HUES6 (cell line): ENCODE measurements at regions not wholly inside any gene's neighbourhood (a gene's known extent, or its start where the extent isn't known, plus 50 kb on each side); places are given as distances from the start of the nearest gene placed in this dataset.

ENCODE experiments used
- H3K27ac ChIP-seq: 2 replicates; pipeline ENCODE4 v1.7.0; 2013; ENCODE audit warnings: low read depth, mild to moderate bottlenecking, low read length, inconsistent platforms
- H3K27me3 ChIP-seq: 2 replicates; pipeline ENCODE4 v1.6.1; 2013; ENCODE audit warnings: low read length; ENCODE audit not compliant: control insufficient read depth, insufficient read depth
- H3K36me3 ChIP-seq: 2 replicates; pipeline ENCODE4 v1.6.1; 2013; ENCODE audit warnings: low read length; ENCODE audit not compliant: control insufficient read depth, insufficient read depth
- H3K4me1 ChIP-seq: 2 replicates; pipeline ENCODE4 v1.6.1; 2013; ENCODE audit warnings: low read length; ENCODE audit not compliant: control insufficient read depth, insufficient read depth
- H3K4me3 ChIP-seq: 2 replicates; pipeline ENCODE4 v1.5.1; 2013; ENCODE audit warnings: low read depth, low read length
- H3K9ac ChIP-seq: one replicate; pipeline ENCODE4 v1.6.1; 2013; ENCODE audit warnings: mild to moderate bottlenecking, low read length
- H3K9me3 ChIP-seq: 2 replicates; pipeline ENCODE4 v1.6.1; 2013; ENCODE audit warnings: low read depth, low read length; ENCODE audit not compliant: control insufficient read depth, insufficient read depth

DNA sequence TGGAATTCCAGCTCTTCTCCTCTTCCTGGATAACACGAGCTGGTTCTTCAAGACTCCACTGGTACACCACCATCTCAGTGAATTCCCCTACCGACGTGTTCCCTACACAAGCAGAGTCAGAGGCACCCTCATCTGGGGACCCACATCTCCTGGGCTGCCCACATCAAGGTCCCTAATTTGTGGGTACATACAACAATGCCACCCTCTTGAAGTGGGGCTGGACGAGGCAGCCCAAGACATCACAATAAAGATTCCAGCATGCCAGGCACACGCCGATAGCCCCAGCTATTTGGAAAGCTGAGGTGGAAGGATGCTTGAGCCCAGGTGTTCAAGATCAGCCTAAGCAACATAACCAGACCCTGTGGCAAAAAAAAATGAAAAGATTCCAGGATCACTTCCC is 221.2 kb upstream of the LINGO1 start:
- peaks cover 5% of the 10 kb centered on the region; the same call in 1 of the 2 replicates for H3K4me1 ChIP-seq

DNA sequence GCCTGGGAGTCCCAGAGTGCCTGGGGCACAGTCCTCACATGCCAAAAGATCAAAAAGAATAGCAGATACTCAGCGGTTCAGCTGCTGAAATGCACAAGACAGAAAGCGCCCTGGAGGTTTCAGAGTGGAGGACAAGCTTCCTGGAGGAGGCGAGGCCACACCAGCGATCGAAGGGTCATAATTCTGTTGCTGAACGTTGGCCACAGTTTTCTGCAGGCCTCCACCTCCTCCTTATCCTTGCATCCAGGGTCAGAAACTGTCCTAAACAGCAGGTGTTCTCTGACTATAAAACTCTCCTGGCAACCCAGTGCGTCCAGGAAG is 220.3 kb upstream of the LINGO1 start:
- H3K4me3 ChIP-seq = no peak overlapping the region
- peaks cover 5% of the 10 kb centered on the region; the same call in 1 of the 2 replicates for H3K4me1 ChIP-seq
- H3K9me3 ChIP-seq = no peaks in the 10 kb centered on the region; the same call in 1 of the 2 replicates
- no peaks in the 10 kb centered on the region for H3K27me3 ChIP-seq
- no peak overlapping the region for H3K27ac ChIP-seq
- no peaks in the 10 kb centered on the region for H3K36me3 ChIP-seq
- no peak overlapping the region for H3K9ac ChIP-seq

More for the DNA sequence above, 221.2 kb upstream of the LINGO1 start:
- Histone ChIP-seq H3K4me3 (no peak overlapping the region), H3K9me3 (no peaks in the 10 kb centered on the region; the same call in 1 of the 2 replicates), H3K36me3 (no peaks in the 10 kb centered on the region), H3K27ac (no peak overlapping the region), H3K9ac (no peak overlapping the region), H3K27me3 (no peaks in the 10 kb centered on the region)

DNA sequence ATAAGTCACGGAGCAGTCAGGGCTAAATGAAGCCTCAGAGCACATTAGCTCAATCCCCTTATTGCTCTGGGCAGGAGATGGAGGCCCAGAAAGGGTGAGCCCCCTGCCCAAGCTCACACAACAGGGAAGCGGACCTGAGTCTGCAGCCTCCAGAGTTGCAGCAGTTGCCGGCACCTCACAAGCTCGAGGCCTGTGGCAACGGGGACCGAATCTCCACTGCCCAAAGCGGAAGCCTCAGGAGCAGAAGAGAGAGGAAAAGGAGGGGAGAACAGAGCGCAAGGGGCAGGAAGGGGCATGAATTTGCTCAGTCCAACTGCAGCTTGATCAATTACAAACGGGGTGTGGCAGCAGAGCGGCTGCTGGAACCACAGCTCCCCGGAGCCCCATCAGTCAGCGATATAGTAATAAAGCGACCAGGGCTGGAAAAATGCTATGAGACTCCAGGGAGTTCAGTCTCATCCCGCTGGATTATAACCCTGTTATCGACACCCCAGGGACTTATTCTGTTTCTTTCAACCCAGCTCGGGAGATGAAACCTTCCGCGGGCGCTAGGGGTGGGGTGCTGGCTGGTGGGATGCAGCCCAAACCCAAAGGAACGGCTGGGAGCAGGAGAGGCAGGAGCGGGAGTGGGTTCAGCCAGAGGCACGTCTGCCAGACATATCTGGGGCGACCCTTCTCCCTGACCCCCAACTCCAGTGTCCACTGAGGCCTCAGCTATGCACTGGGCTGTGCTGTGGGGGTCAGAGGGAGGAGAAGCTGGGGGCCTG is 219.7 kb upstream of the LINGO1 start:
- Histone ChIP-seq H3K9me3 (no peaks in the 10 kb centered on the region; the same call in 1 of the 2 replicates), H3K9ac (no peak overlapping the region), H3K27me3 (no peaks in the 10 kb centered on the region), H3K27ac (no peak overlapping the region), H3K36me3 (no peaks in the 10 kb centered on the region), H3K4me1 (peaks cover 5% of the 10 kb centered on the region; the same call in 1 of the 2 replicates), H3K4me3 (no peak overlapping the region)

DNA sequence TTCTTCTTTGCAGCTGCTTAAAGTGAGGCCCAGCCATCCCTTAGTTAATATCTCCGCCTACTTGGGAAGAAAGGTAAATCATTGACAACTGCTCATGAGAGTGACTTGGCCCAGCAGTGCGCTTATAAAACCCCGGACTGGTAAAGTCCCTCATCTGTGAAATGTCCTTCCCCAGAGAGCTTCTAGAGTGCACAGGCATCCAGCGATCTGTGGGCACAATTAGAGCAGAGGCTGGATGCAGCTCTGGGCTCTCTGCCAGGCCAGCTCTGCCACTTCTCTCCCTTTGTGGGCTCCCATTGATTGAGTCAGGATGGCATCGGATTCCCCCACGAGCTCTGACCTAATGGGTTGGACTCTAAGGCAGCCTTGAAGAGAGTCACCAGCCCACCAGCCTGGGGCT is 219.0 kb upstream of the LINGO1 start:
- Histone ChIP-seq H3K27me3 (no peaks in the 10 kb centered on the region), H3K4me3 (no peak overlapping the region), H3K4me1 (peaks cover 1% of the 10 kb centered on the region; the same call in 1 of the 2 replicates), H3K9me3 (no peaks in the 10 kb centered on the region; the same call in 1 of the 2 replicates), H3K36me3 (no peaks in the 10 kb centered on the region), H3K27ac (no peak overlapping the region), H3K9ac (no peak overlapping the region)

DNA sequence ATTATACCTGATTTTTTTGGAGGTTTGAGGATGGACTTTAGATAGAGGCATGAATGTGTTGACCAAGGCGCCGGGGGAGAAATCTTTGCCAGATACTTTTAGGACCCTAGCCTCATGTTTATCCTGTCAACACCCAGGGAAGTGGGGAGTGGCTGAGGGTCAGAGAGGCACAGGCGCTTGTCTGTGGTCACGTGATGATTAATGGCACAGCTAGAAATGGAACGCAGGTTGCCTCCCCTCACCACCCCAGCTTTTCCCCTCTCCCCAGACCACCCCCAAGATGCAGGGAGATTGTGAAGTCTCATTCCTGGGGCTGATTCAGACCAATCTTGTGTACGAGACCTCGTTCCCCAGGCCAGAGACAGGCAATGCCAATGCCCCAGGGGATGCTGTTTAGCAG is 218.4 kb upstream of the LINGO1 start:
- Histone ChIP-seq H3K27me3 (no peaks in the 10 kb centered on the region), H3K36me3 (no peaks in the 10 kb centered on the region), H3K9me3 (peaks cover 4% of the 10 kb centered on the region; the same call in 1 of the 2 replicates), H3K27ac (no peak overlapping the region), H3K4me3 (no peak overlapping the region), H3K9ac (no peak overlapping the region), H3K4me1 (no peaks in the 10 kb centered on the region)

DNA sequence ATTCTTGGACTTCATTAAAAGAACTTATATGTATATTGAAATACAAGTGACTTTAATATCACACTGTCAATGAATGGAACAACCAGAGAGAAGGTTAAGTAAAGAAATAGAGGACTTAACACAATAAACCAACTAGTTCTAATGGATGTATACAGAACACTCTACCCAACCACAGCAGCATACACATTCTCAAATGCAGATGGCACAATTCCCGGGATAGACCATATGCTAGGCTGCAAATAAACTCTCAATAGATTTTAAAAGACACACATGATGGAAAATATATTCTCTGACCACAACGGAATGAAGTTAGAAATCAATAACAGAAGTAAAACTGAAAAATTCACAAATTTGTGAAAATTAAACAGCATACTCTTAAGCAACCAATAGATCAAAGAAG is 214.3 kb upstream of the LINGO1 start:
- Histone ChIP-seq H3K27ac (no peak overlapping the region), H3K36me3 (no peaks in the 10 kb centered on the region), H3K9ac (no peak overlapping the region), H3K27me3 (no peaks in the 10 kb centered on the region), H3K4me3 (no peak overlapping the region), H3K9me3 (peaks cover 24% of the 10 kb centered on the region), H3K4me1 (no peaks in the 10 kb centered on the region)

DNA sequence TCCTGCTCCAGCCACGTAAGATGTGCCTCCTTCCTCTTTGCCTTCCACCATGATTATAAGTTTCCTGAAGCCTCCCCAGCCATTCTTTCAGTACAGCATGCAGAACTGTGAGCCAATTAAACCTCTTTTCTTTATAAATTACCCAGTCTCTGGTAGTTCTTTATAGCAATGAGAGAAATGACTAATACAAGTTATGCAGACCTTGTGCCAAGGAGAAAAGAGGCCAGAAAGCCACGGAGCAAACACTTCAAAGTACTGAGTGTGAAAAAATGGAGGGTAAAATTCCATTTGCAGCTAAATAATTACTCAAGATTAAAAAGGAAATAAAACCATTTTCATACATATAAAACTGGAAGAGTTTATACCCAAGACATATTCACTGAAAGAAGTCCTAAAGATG is 213.6 kb upstream of the LINGO1 start:
- H3K9ac ChIP-seq = no peak overlapping the region
- no peaks in the 10 kb centered on the region for H3K27me3 ChIP-seq
- no peaks in the 10 kb centered on the region for H3K36me3 ChIP-seq

DNA sequence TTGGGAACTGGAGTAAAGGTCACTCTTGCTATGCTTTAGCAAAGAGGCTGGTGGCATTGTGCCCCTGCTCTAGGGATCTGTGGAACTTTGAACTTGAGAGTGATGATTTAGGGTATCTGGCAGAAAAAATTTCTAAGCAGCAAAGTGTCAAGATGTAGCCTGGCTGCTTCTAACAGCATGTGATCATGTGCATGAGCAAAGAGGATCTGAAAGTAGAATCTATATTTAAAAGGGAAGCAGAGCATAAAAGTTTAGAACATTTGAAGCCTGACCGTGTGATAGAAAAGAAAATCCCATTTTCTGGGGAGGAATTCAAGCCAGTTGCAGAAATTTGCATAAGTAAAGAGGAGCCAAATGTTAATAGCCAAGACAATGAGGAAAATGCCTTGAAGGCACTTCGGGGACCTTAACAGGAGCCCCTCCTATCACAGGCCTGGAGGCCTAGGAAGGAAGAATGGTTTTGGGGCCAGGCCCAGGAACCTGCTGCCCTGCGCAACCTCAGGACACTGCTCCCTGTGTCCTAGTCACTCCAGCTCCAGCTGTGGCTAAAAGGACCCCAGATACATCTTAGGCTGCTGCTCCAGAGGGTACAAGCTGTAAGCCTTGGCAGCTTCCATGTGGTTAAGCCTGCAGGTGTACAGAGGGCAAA is 212.2 kb upstream of the LINGO1 start:
- H3K27me3 ChIP-seq = no peaks in the 10 kb centered on the region
- no peaks in the 10 kb centered on the region for H3K4me1 ChIP-seq
- H3K9me3 ChIP-seq = peaks cover 24% of the 10 kb centered on the region
- H3K9ac ChIP-seq = no peak overlapping the region
- no peak overlapping the region for H3K4me3 ChIP-seq
- no peak overlapping the region for H3K27ac ChIP-seq
- H3K36me3 ChIP-seq = no peaks in the 10 kb centered on the region

More for the DNA sequence above, 213.6 kb upstream of the LINGO1 start:
- Histone ChIP-seq H3K4me1 (no peaks in the 10 kb centered on the region), H3K4me3 (no peak overlapping the region), H3K27ac (no peak overlapping the region), H3K9me3 (peaks cover 24% of the 10 kb centered on the region)

DNA sequence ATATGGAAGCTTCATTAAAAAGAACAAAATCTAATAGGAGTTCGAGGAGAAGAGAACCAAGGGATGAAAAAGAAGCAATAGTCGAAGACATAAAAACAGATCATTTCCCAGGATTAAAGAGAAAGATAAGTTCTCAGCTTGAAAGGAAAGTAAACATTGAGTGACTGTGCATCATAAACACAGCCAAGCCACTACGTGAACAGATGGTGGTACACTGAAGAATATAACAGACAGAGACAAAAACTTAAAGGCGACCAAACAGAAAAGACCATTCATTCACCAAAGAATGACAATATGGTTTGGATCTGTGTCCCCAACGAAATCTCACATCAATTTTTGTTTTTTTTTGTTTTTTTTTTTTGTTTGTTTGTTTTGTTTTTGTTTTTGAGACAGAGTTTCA is 210.8 kb upstream of the LINGO1 start:
- no peaks in the 10 kb centered on the region for H3K36me3 ChIP-seq
- H3K27me3 ChIP-seq = no peaks in the 10 kb centered on the region
- peaks cover 24% of the 10 kb centered on the region for H3K9me3 ChIP-seq
- H3K4me3 ChIP-seq = no peak overlapping the region
- H3K27ac ChIP-seq = no peak overlapping the region
- H3K9ac ChIP-seq = no peak overlapping the region
- H3K4me1 ChIP-seq = no peaks in the 10 kb centered on the region

DNA sequence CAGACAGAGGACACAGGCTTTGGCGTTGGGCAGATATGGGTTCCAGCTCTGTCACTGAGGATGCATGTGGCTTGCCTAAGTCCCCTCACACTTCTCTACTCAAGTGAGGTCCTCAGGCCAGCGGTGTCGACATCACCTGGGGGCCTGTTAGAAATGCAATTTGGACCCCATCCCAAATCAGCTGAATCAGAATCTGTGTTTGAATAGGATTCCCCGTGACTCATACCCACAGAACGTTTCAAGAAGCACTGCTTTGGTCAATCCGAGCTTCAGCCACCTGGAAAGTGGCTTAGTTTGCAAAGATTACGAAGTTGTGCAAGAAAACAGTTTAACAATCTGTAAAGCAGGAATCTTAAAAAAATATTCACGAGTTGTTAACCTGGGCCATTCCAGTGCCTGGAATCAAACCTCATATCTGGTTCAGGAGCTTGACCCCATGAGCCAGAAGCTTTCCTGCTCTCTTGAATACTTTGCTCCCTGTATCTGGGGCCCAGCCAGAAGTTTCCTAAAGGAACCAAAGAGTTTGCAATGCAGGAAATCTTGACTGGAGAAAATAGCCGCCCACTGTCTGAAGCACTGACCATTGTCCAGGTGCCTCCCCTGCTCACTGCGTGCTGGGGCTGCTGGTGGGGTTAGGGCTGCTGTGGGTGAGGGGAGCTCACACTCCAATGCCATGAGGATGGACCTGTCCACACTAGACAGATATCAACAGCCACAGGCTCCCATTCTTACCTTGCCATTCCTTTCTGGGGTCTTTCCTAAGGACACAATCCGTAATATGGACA is 208.5 kb upstream of the LINGO1 start:
- H3K9ac ChIP-seq = no peak overlapping the region
- peaks cover under 1% of the 10 kb centered on the region; the same call in 1 of the 2 replicates for H3K4me1 ChIP-seq
- H3K4me3 ChIP-seq = no peak overlapping the region
- no peaks in the 10 kb centered on the region for H3K36me3 ChIP-seq
- peaks cover 22% of the 10 kb centered on the region for H3K9me3 ChIP-seq
- H3K27me3 ChIP-seq = no peaks in the 10 kb centered on the region
- H3K27ac ChIP-seq = no peak overlapping the region
